Activated CD8-positive, alpha-beta T cell treated with anti-CD3 and anti-CD28 coated beads, Interleukin-2, amount 10 ng/mL, durations not matched to agents 7 days and 5 days (primary cell): ENCODE measurements at regions not wholly inside any gene's neighbourhood (a gene's known extent, or its start where the extent isn't known, plus 50 kb on each side); places are given as distances from the start of the nearest gene placed in this dataset.

ENCODE experiments used
- ATAC-seq: fragments of 150-1000 bp; cut with Tn5 transposase; one replicate; pipeline ENCODE4 v1.10.0; 2021; ENCODE audit warnings: moderate library complexity
- CTCF ChIA-PET: fragments of 350-600 bp; sonication (Branson Sonifier 250); formaldehyde crosslinking; loops from one replicate; lab custom pipeline; 2021; ENCODE audit warnings: antibody characterized with exemption; lab: Charles Lee
- POLR2A ChIA-PET: fragments of 350-600 bp; sonication (Branson Sonifier 250); formaldehyde crosslinking; loops from one replicate; lab custom pipeline; 2021; ENCODE audit warnings: antibody characterized with exemption; lab: Charles Lee
- DNase-seq: peaks from one replicate; pipeline ENCODE4 v3.0.0-alpha.2; 2020
- H3K27ac Mint-ChIP-seq: one replicate; pipeline ENCODE4 v1.8.0; 2021; ENCODE audit warnings: mild to moderate bottlenecking, mixed read lengths
- H3K27me3 Mint-ChIP-seq: one replicate; pipeline ENCODE4 v1.8.0; 2021; ENCODE audit warnings: low read depth, mixed read lengths
- H3K36me3 Mint-ChIP-seq: one replicate; pipeline ENCODE4 v1.8.0; 2021; ENCODE audit warnings: low read depth, mixed read lengths
- H3K4me1 Mint-ChIP-seq: one replicate; pipeline ENCODE4 v1.8.0; 2021; ENCODE audit warnings: low read depth, mixed read lengths
- H3K4me3 Mint-ChIP-seq: one replicate; pipeline ENCODE4 v1.8.0; 2021; ENCODE audit warnings: mild to moderate bottlenecking, mixed read lengths
- H3K9me3 Mint-ChIP-seq: one replicate; pipeline ENCODE4 v1.8.0; 2022; ENCODE audit warnings: mixed read lengths; ENCODE audit not compliant: insufficient read depth

DNA sequence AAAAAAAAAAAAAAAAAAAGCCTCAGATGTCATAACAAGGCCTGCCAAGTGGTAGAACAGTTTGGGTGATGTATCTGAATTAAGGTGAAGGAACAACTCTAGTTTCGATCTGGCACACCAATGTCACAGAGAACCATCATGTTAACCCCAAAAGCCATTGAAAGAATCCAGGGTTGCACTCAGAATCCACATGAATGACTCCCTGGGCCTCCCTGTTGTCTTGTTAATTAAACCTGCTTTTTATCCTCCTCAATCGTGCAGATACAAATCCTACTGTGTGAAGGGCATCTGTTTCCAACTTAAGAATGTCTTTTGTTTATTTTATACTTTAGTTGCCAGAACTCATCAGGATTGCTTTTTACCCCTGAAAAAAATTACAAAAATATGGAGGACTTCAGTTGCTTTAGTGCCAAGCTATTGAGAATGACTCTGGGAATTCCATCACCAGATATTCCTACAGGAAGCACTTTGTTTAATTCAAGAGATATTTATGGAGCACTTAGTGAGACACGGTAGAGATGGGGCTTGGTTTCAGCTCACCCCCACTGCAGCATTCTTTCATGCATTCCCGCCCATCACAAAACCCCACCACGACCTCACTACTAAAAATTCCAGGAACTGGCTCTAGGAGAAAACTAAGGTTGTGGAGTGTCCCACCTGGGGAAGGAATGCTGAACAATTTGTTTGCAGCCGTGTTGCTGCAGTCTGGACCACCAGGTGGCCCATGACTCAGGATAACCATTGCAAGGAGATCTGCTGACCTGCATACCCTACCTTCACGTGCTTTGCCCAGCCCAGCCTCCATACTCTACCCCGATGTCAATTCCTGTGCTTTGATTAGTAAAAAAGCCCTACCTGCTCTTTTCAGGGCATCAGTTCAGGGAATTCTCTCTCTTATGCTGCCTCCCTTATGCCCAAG lies 63.8 kb upstream of the GPRC5B start:
- DNase-seq = no peak
- H3K27ac Mint-ChIP-seq = no peak overlapping the region
- H3K4me3 Mint-ChIP-seq = no peak overlapping the region
- ChIA-PET CTCF (interaction anchor here (1.4 kb wide), 1 partner anchor 41 kb away, joined by 3 read pairs; no protein-coding TSS in a partner anchor), POLR2A (interaction anchor here (0.5 kb wide), 1 partner anchor 357 kb away, joined by 3 read pairs; no protein-coding TSS in a partner anchor)
- ATAC-seq = no peak
- H3K36me3 Mint-ChIP-seq = no peaks in the 10 kb centered on the region
- H3K27me3 Mint-ChIP-seq = peaks cover 2% of the 10 kb centered on the region
- no peaks in the 10 kb centered on the region for H3K4me1 Mint-ChIP-seq
- H3K9me3 Mint-ChIP-seq = no peaks in the 10 kb centered on the region

DNA sequence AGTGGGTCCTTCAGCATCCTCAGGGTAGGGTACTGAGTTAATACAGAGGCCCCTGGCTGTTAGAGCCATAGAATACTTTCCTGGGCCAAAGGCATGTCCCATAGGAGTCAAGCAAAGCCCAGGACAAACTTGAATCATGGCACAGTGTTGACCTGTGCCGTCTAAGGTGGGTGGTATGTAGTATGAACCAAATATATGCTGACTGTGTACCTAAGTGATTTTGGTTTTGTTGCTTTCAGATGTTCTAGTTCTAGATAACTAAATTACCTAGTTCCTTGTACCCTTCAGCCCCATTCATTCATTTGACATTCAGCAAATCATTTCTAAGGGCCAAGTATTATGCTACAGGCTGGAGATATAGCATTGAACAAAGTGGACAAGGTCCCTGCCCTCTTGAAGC lies 61.3 kb upstream of the GPRC5B start:
- no peak for DNase-seq

GRCh38 chr16:19940195-19940594 lies 55.5 kb upstream of the GPRC5B start:
- DNase-seq (no peak), ATAC-seq (no peak)
- Mint-ChIP-seq H3K27ac (no peak overlapping the region), H3K9me3 (no peaks in the 10 kb centered on the region), H3K27me3 (peaks cover under 1% of the 10 kb centered on the region), H3K4me1 (no peaks in the 10 kb centered on the region), H3K4me3 (no peak overlapping the region), H3K36me3 (no peaks in the 10 kb centered on the region)
- CTCF ChIA-PET = no interaction called here
- POLR2A ChIA-PET = no interaction called here

More for the DNA sequence above, 61.3 kb upstream of the GPRC5B start:
- Mint-ChIP-seq H3K4me1 (no peaks in the 10 kb centered on the region), H3K27ac (no peak overlapping the region), H3K9me3 (no peaks in the 10 kb centered on the region), H3K27me3 (peaks cover 2% of the 10 kb centered on the region), H3K36me3 (no peaks in the 10 kb centered on the region), H3K4me3 (no peak overlapping the region)
- ATAC-seq = no peak
- ChIA-PET POLR2A (no interaction called here), CTCF (no interaction called here)

GRCh38 chr16:19939553-19939952 lies 54.9 kb upstream of the GPRC5B start:
- DNase-seq = no peak
- H3K27me3 Mint-ChIP-seq = peaks cover 3% of the 10 kb centered on the region
- no peaks in the 10 kb centered on the region for H3K36me3 Mint-ChIP-seq
- no peak overlapping the region for H3K4me3 Mint-ChIP-seq
- POLR2A ChIA-PET = no interaction called here
- H3K4me1 Mint-ChIP-seq = no peaks in the 10 kb centered on the region
- no peaks in the 10 kb centered on the region for H3K9me3 Mint-ChIP-seq
- CTCF ChIA-PET = no interaction called here
- ATAC-seq = no peak
- H3K27ac Mint-ChIP-seq = no peak overlapping the region

- no peaks in the 10 kb centered on the region for H3K4me1 Mint-ChIP-seq
- DNase-seq (no peak), ATAC-seq (no peak)
- no peak overlapping the region for H3K27ac Mint-ChIP-seq
- H3K27me3 Mint-ChIP-seq = peaks cover 3% of the 10 kb centered on the region
- POLR2A ChIA-PET = no interaction called here
- no peaks in the 10 kb centered on the region for H3K36me3 Mint-ChIP-seq
- no peak overlapping the region for H3K4me3 Mint-ChIP-seq
- no peaks in the 10 kb centered on the region for H3K9me3 Mint-ChIP-seq
- CTCF ChIA-PET = no interaction called here
Observed at GRCh38 chr16:19938536-19938935, 53.9 kb upstream of the GPRC5B start.

DNA sequence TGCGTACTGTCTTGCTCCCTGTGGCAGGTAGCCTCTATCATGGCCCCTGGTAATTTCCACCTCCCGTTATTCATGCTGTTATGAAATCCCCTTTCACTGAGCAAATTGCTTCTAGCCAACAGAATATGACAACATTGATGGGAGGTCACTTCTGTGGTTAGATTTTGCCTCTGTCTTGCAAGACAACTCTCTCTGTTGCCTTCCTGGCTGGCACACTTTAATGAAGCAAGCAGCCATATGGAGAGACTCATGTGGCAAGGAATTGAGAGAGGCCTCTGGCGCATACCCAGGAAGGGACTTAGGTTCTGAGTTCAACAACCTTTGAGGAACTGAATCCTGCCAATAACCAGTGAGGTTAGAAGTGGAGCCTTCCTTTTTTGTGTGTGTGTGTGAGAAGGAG lies 51.8 kb upstream of the GPRC5B start:
- no peaks in the 10 kb centered on the region for H3K9me3 Mint-ChIP-seq
- CTCF ChIA-PET = no interaction called here
- no peaks in the 10 kb centered on the region for H3K4me1 Mint-ChIP-seq
- no peaks in the 10 kb centered on the region for H3K36me3 Mint-ChIP-seq
- H3K27ac Mint-ChIP-seq = no peak overlapping the region
- peaks cover 3% of the 10 kb centered on the region for H3K27me3 Mint-ChIP-seq
- no peak for ATAC-seq
- no peak for DNase-seq
- POLR2A ChIA-PET = no interaction called here
- H3K4me3 Mint-ChIP-seq = no peak overlapping the region

DNA sequence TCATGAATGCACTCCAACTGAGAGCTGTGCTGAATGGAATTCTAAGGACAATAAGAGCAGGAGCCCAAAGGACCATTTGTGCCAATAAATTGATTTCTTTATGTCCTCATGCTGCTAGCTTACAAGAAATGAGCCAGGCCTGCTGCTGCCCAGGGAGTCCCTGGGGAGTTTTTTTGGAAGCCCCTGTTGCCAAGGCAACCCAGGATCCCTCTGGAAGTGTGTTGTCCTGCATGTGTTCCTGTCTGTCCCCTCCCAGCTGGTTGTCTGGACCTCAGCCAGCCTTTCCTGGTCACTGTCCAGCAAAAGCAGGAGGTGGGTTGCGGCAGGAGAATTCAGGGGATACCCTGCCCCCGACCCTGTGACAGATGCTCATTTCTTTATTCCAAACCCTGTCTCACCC lies 51.0 kb upstream of the GPRC5B start:
- CTCF ChIA-PET = interaction anchor here (2.0 kb wide), 1 partner anchor 28 kb away, joined by 7 read pairs; no protein-coding TSS in a partner anchor
- Mint-ChIP-seq H3K27ac (no peak overlapping the region), H3K27me3 (peaks cover 3% of the 10 kb centered on the region), H3K4me3 (no peak overlapping the region), H3K36me3 (no peaks in the 10 kb centered on the region), H3K4me1 (no peaks in the 10 kb centered on the region), H3K9me3 (no peaks in the 10 kb centered on the region)
- DNase-seq (no peak), ATAC-seq (no peak)
- POLR2A ChIA-PET = no interaction called here
